ENCODE measurements at regions not wholly inside any gene's neighbourhood (a gene's known extent, or its start where the extent isn't known, plus 50 kb on each side); places are given as distances from the start of the nearest gene placed in this dataset.

- Histone ChIP-seq H4K20me1 (ENCODE audit: insufficient read depth) (no peaks in the 10 kb centered on the region), H3K79me2 (ENCODE audit: low read depth) (no peaks in the 10 kb centered on the region), H3K36me3 (ENCODE audit: low read depth) (no peaks in the 10 kb centered on the region), H3F3A (ENCODE audit: insufficient read depth, low read depth) (no peaks in the 10 kb centered on the region), H3K4me2 (no peak overlapping the region), H3K27ac (no peak overlapping the region), H3K4me1 (replicated peaks; ENCODE audit: insufficient read depth) (no peaks in the 10 kb centered on the region), H3K27me3 (ENCODE audit: insufficient read depth, low read depth) (no peaks in the 10 kb centered on the region), H2AFZ (no peak overlapping the region), H3K9me3 (ENCODE audit: insufficient read depth, low read depth) (no peaks in the 10 kb centered on the region), H3K4me3 (no peak overlapping the region), H3K9me2 (ENCODE audit: insufficient read depth) (no peaks in the 10 kb centered on the region)
- CTCF ChIA-PET: no interaction called here
- intact Hi-C loops (cut with micrococcal nuclease; ENCODE audit: unreplicated experiment): no loop called here
- TF ChIP-seq CTCF (conservative IDR thresholded peaks at IDR 0.05) (no peak), EZH2 (IDR thresholded peaks at IDR 0.05; ENCODE audit: low read depth) (no peak)
- POLR2A ChIA-PET (ENCODE audit: unreplicated experiment): no interaction called here
- no TSS peak for BruUV-seq (replicated peaks)
- DNase-seq: no peak
Measured at GRCh38 chr4:83809581-83809980, 273.7 kb downstream of the GPAT3 start.

- ChIA-PET CTCF (no interaction called here), POLR2A (ENCODE audit: unreplicated experiment) (no interaction called here)
- H3K36me3 ChIP-seq (ENCODE audit: low read depth): no peaks in the 10 kb centered on the region
- H3K4me3 ChIP-seq: no peak overlapping the region
- H3K4me1 ChIP-seq (replicated peaks; ENCODE audit: insufficient read depth): no peaks in the 10 kb centered on the region
- H3K9me2 ChIP-seq (ENCODE audit: insufficient read depth): no peaks in the 10 kb centered on the region
- no peak overlapping the region for H3K4me2 ChIP-seq
- H3K27ac ChIP-seq: no peak overlapping the region
- intact Hi-C loops (cut with micrococcal nuclease; ENCODE audit: unreplicated experiment): no loop called here
- H2AFZ ChIP-seq: no peak overlapping the region
- H3F3A ChIP-seq (ENCODE audit: insufficient read depth, low read depth): no peaks in the 10 kb centered on the region
- TF ChIP-seq CTCF (conservative IDR thresholded peaks at IDR 0.05): no peak
- TF ChIP-seq EZH2 (IDR thresholded peaks at IDR 0.05; ENCODE audit: low read depth): no peak
- H3K27me3 ChIP-seq (ENCODE audit: insufficient read depth, low read depth): no peaks in the 10 kb centered on the region
- BruUV-seq (replicated peaks): no TSS peak
- no peak for DNase-seq
- no peaks in the 10 kb centered on the region for H3K9me3 ChIP-seq (ENCODE audit: insufficient read depth, low read depth)
- no peaks in the 10 kb centered on the region for H3K79me2 ChIP-seq (ENCODE audit: low read depth)
- no peaks in the 10 kb centered on the region for H4K20me1 ChIP-seq (ENCODE audit: insufficient read depth)
Measured at GRCh38 chr4:83793481-83793880, 257.6 kb downstream of the GPAT3 start.

- BruUV-seq (replicated peaks): no TSS peak
- no peaks in the 10 kb centered on the region for H3K9me3 ChIP-seq (ENCODE audit: insufficient read depth, low read depth)
- H4K20me1 ChIP-seq (ENCODE audit: insufficient read depth): no peaks in the 10 kb centered on the region
- intact Hi-C loops (cut with micrococcal nuclease; ENCODE audit: unreplicated experiment): no loop called here
- no peak overlapping the region for H3K27ac ChIP-seq
- POLR2A ChIA-PET (ENCODE audit: unreplicated experiment): no interaction called here
- no peaks in the 10 kb centered on the region for H3K79me2 ChIP-seq (ENCODE audit: low read depth)
- H3K27me3 ChIP-seq (ENCODE audit: insufficient read depth, low read depth): no peaks in the 10 kb centered on the region
- no peaks in the 10 kb centered on the region for H3K4me1 ChIP-seq (replicated peaks; ENCODE audit: insufficient read depth)
- H3F3A ChIP-seq (ENCODE audit: insufficient read depth, low read depth): no peaks in the 10 kb centered on the region
- CTCF ChIA-PET: no interaction called here
- H3K4me2 ChIP-seq: no peak overlapping the region
- H3K36me3 ChIP-seq (ENCODE audit: low read depth): no peaks in the 10 kb centered on the region
- H3K4me3 ChIP-seq: no peak overlapping the region
- no peak for DNase-seq
- H2AFZ ChIP-seq: no peak overlapping the region
- TF ChIP-seq CTCF (conservative IDR thresholded peaks at IDR 0.05) (no peak), EZH2 (IDR thresholded peaks at IDR 0.05; ENCODE audit: low read depth) (no peak)
- H3K9me2 ChIP-seq (ENCODE audit: insufficient read depth): no peaks in the 10 kb centered on the region
Measured at GRCh38 chr4:83785891-83786290, 250.0 kb downstream of the GPAT3 start.
